GM12892 (cell line): ENCODE measurements at regions not wholly inside any gene's neighbourhood (a gene's known extent, or its start where the extent isn't known, plus 50 kb on each side); places are given as distances from the start of the nearest gene placed in this dataset.

Experiments used
- POLR2A ChIP-seq: IDR thresholded peaks from 2 replicates; pipeline ENCODE4 v1.6.1; 2011; ENCODE audit warnings: low read depth, low read length, control low read depth
- POLR2AphosphoS5 ChIP-seq: IDR thresholded peaks from 2 replicates; pipeline ENCODE4 v1.6.1; 2011; ENCODE audit warnings: low read depth, low read length, control low read depth
- TAF1 ChIP-seq: IDR thresholded peaks from 2 replicates; pipeline ENCODE4 v1.6.1; 2011; ENCODE audit warnings: low read depth, mild to moderate bottlenecking, control low read depth, low read length, borderline replicate concordance

- TF ChIP-seq POLR2A: no peak
- TF ChIP-seq TAF1: no peak
- no peak for TF ChIP-seq POLR2AphosphoS5
Measured at GRCh38 chr5:163259495-163259894, 177.9 kb upstream of the CCNG1 start.
